ENCODE measurements at regions not wholly inside any gene's neighbourhood (a gene's known extent, or its start where the extent isn't known, plus 50 kb on each side); places are given as distances from the start of the nearest gene placed in this dataset.

DNA sequence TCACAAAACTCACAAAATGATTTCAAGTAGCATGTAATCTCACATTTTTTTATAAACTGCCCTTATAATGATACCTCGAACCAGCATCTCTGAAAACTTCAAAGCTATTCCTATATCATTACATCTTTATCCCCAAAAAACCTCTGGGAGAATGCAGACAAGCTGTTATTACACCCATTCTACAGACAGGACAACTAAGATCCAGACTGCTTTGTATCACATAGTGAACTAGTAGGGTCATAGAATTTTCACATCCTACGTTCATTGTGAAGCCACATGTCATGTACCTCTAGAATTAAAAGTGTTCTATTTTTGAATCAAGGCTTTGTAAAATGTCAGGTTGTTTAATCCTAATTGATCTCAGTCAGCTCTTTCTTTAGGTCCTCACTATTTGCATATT is 98.7 kb upstream of the RAP2B start:
- H3K9ac ChIP-seq (ENCODE audit: low read length) = no peak overlapping the region
- peaks cover 13% of the 10 kb centered on the region for H3K27me3 Mint-ChIP-seq
- ATAC-seq (ENCODE audit: low read depth) (no peak), DNase-seq (no peak)
- H3K4me2 ChIP-seq (replicated peaks; ENCODE audit: low read depth, low read length, poor library complexity, severe bottlenecking) = no peak overlapping the region
- no peak overlapping the region for H3K4me3 Mint-ChIP-seq
- no peaks in the 10 kb centered on the region for H3K79me2 ChIP-seq (ENCODE audit: control insufficient read depth, insufficient read depth, low read length)
- H3K4me1 ChIP-seq (ENCODE audit: control insufficient read depth in 2 of 2, insufficient read depth in 2 of 2, low read length in 2 of 2) = no peaks in the 10 kb centered on the region
- no peak overlapping the region for H3K27ac ChIP-seq (ENCODE audit: low read length in 2 of 2)
- H3K9me3 ChIP-seq (ENCODE audit: control extremely low read depth in 1 of 3, control insufficient read depth in 2 of 3, insufficient read depth in 1 of 3, low read length in 2 of 3) = no peaks in the 10 kb centered on the region
- H3K4me1 Mint-ChIP-seq = no peaks in the 10 kb centered on the region
- POLR2A ChIA-PET = interaction anchor here (0.6 kb wide), 1 partner anchor 204 kb away, joined by 8 read pairs; no protein-coding TSS in a partner anchor
- H4K20me1 ChIP-seq (ENCODE audit: control insufficient read depth, insufficient read depth, low read length, poor library complexity, severe bottlenecking) = no peaks in the 10 kb centered on the region
- H3K9me3 Mint-ChIP-seq (ENCODE audit: insufficient read depth) = no peaks in the 10 kb centered on the region
- intact Hi-C loops (cut with micrococcal nuclease) = no loop called here
- H3K4me3 ChIP-seq (ENCODE audit: control extremely low read depth in 1 of 5, extremely low read depth in 1 of 5, insufficient read depth in 1 of 5, low read depth in 2 of 5, low read length in 4 of 5) = no peak overlapping the region
- no peaks in the 10 kb centered on the region for H3K27me3 ChIP-seq (replicated peaks in 1 of 4; ENCODE audit: control extremely low read depth in 1 of 4, control insufficient read depth in 3 of 4, insufficient read depth in 4 of 4, low read length in 3 of 4)
- CTCF ChIA-PET = no interaction called here
- TF ChIP-seq, protein P1, sequence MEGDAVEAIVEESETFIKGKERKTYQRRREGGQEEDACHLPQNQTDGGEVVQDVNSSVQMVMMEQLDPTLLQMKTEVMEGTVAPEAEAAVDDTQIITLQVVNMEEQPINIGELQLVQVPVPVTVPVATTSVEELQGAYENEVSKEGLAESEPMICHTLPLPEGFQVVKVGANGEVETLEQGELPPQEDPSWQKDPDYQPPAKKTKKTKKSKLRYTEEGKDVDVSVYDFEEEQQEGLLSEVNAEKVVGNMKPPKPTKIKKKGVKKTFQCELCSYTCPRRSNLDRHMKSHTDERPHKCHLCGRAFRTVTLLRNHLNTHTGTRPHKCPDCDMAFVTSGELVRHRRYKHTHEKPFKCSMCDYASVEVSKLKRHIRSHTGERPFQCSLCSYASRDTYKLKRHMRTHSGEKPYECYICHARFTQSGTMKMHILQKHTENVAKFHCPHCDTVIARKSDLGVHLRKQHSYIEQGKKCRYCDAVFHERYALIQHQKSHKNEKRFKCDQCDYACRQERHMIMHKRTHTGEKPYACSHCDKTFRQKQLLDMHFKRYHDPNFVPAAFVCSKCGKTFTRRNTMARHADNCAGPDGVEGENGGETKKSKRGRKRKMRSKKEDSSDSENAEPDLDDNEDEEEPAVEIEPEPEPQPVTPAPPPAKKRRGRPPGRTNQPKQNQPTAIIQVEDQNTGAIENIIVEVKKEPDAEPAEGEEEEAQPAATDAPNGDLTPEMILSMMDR (IDR thresholded peaks at IDR 0.05) = no peak
- no peak for TF ChIP-seq EZH2 (IDR thresholded peaks at IDR 0.05; ENCODE audit: borderline replicate concordance, insufficient read depth, low read depth, low read length, poor library complexity, severe bottlenecking)
- no CpG with 5 or more reads among the region's 2 CpGs for WGBS (ENCODE audit: insufficient coverage)
- H3K27ac Mint-ChIP-seq = no peak overlapping the region
- H3K36me3 ChIP-seq (replicated peaks in 1 of 2; ENCODE audit: control extremely low read depth in 1 of 2, control insufficient read depth in 1 of 2, extremely low read depth in 1 of 2, insufficient read depth in 2 of 2, low read length in 1 of 2) = no peaks in the 10 kb centered on the region
- no peak overlapping the region for H2AFZ ChIP-seq (ENCODE audit: insufficient read depth, low read depth, low read length, poor library complexity, severe bottlenecking)

DNA sequence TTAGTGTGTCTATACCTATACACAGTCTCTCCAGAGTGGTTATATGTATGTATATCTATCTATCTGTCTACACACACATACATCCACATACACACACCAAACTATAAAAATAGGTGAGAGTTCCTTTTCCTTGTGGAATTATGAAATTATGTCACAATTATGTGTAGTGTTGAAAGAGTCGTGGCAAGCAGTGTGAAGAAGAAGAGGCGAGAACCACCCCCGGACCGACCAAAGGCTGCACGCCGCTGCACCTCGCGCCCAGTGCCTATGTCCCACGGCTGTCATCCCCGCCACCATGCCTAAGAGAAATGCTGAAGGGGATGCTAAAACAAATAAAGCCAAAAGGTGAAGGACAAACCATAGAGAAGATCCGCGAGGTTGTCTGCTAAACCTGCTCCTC is 95.0 kb upstream of the RAP2B start:
- Histone ChIP-seq H3K4me1 (ENCODE audit: control insufficient read depth in 2 of 2, insufficient read depth in 2 of 2, low read length in 2 of 2) (no peaks in the 10 kb centered on the region), H3K9me3 (ENCODE audit: control extremely low read depth in 1 of 3, control insufficient read depth in 2 of 3, insufficient read depth in 1 of 3, low read length in 2 of 3) (no peaks in the 10 kb centered on the region), H3K79me2 (ENCODE audit: control insufficient read depth, insufficient read depth, low read length) (no peaks in the 10 kb centered on the region), H2AFZ (ENCODE audit: insufficient read depth, low read depth, low read length, poor library complexity, severe bottlenecking) (no peak overlapping the region), H3K27ac (ENCODE audit: low read length in 2 of 2) (no peak overlapping the region), H4K20me1 (ENCODE audit: control insufficient read depth, insufficient read depth, low read length, poor library complexity, severe bottlenecking) (no peaks in the 10 kb centered on the region), H3K4me3 (ENCODE audit: control extremely low read depth in 1 of 5, extremely low read depth in 1 of 5, insufficient read depth in 1 of 5, low read depth in 2 of 5, low read length in 4 of 5) (no peak overlapping the region), H3K4me2 (replicated peaks; ENCODE audit: low read depth, low read length, poor library complexity, severe bottlenecking) (no peak overlapping the region), H3K9ac (ENCODE audit: low read length) (no peak overlapping the region), H3K36me3 (replicated peaks in 1 of 2; ENCODE audit: control extremely low read depth in 1 of 2, control insufficient read depth in 1 of 2, extremely low read depth in 1 of 2, insufficient read depth in 2 of 2, low read length in 1 of 2) (no peaks in the 10 kb centered on the region), H3K27me3 (replicated peaks in 1 of 4; ENCODE audit: control extremely low read depth in 1 of 4, control insufficient read depth in 3 of 4, insufficient read depth in 4 of 4, low read length in 3 of 4) (no peaks in the 10 kb centered on the region)
- H3K4me3 Mint-ChIP-seq = no peak overlapping the region
- CTCF ChIA-PET = no interaction called here
- H3K27me3 Mint-ChIP-seq = peaks cover 13% of the 10 kb centered on the region
- H3K9me3 Mint-ChIP-seq (ENCODE audit: insufficient read depth) = no peaks in the 10 kb centered on the region
- 94% methylated on average over 12 of the region's 12 CpGs for WGBS (ENCODE audit: insufficient coverage)
- POLR2A ChIA-PET = no interaction called here
- no peak for DNase-seq
- no peak for TF ChIP-seq EZH2 (IDR thresholded peaks at IDR 0.05; ENCODE audit: borderline replicate concordance, insufficient read depth, low read depth, low read length, poor library complexity, severe bottlenecking)
- TF ChIP-seq, protein P1 (IDR thresholded peaks at IDR 0.05) = no peak
- no peak overlapping the region for H3K27ac Mint-ChIP-seq
- H3K4me1 Mint-ChIP-seq = no peaks in the 10 kb centered on the region
- intact Hi-C loops (cut with micrococcal nuclease) = no loop called here
- ATAC-seq (ENCODE audit: low read depth) = no peak
